Mesothelial cell of epicardium (in vitro differentiated cells): ENCODE measurements at regions not wholly inside any gene's neighbourhood (a gene's known extent, or its start where the extent isn't known, plus 50 kb on each side); places are given as distances from the start of the nearest gene placed in this dataset.
A peak's percentile ranks its signal among the peaks of the same experiment; 100 is the strongest.

ENCODE experiments used
- DNase-seq, 2 experiments: peaks; one replicate each; pipeline ENCODE4 v3.0.0; 2021; ENCODE audit warnings: low spot score in 2 of 2; ENCODE audit not compliant: unreplicated experiment in 2 of 2
- H3K27ac Mint-ChIP-seq: 2 replicates; pipeline ENCODE4 v1.8.0; 2021; ENCODE audit warnings: mixed read lengths
- H3K27me3 Mint-ChIP-seq: 2 replicates; pipeline ENCODE4 v1.8.0; 2021; ENCODE audit warnings: low read depth, mixed read lengths
- H3K36me3 Mint-ChIP-seq: 2 replicates; pipeline ENCODE4 v1.8.0; 2021; ENCODE audit warnings: mixed read lengths
- H3K4me1 Mint-ChIP-seq: 2 replicates; pipeline ENCODE4 v1.8.0; 2021; ENCODE audit warnings: mixed read lengths
- H3K4me3 Mint-ChIP-seq: 2 replicates; pipeline ENCODE4 v1.8.0; 2021; ENCODE audit warnings: mild to moderate bottlenecking, moderate library complexity, mixed read lengths
- H3K9me3 Mint-ChIP-seq: 2 replicates; pipeline ENCODE4 v1.8.0; 2021; ENCODE audit warnings: mixed read lengths
- CTCF ChIP-seq: fragments of 200-600 bp; sonication (generic); IDR thresholded peaks from one replicate; pipeline ENCODE4 v1.5.0; 2021; ENCODE audit warnings: antibody characterized with exemption; ENCODE audit not compliant: unreplicated experiment

- TF ChIP-seq CTCF: no peak
- no peak overlapping the region for H3K27ac Mint-ChIP-seq
- peaks cover 20% of the 10 kb centered on the region for H3K4me1 Mint-ChIP-seq
- no peaks in the 10 kb centered on the region for H3K9me3 Mint-ChIP-seq
- no peaks in the 10 kb centered on the region for H3K27me3 Mint-ChIP-seq
- DNase-seq: no peak
- H3K36me3 Mint-ChIP-seq: no peaks in the 10 kb centered on the region
- no peak overlapping the region for H3K4me3 Mint-ChIP-seq
Measured at GRCh38 chr7:136143271-136143670, 166.1 kb upstream of the MTPN start.

- TF ChIP-seq CTCF: no peak
- Mint-ChIP-seq H3K4me1 (peaks cover 20% of the 10 kb centered on the region), H3K36me3 (no peaks in the 10 kb centered on the region), H3K9me3 (no peaks in the 10 kb centered on the region), H3K27ac (no peak overlapping the region), H3K27me3 (no peaks in the 10 kb centered on the region), H3K4me3 (no peak overlapping the region)
- no peak for DNase-seq
Measured at GRCh38 chr7:136142583-136142982, 165.4 kb upstream of the MTPN start.

- Mint-ChIP-seq H3K27me3 (no peaks in the 10 kb centered on the region), H3K4me1 (peaks cover 20% of the 10 kb centered on the region), H3K27ac (no peak overlapping the region), H3K36me3 (no peaks in the 10 kb centered on the region), H3K9me3 (no peaks in the 10 kb centered on the region), H3K4me3 (no peak overlapping the region)
- no peak for TF ChIP-seq CTCF
- no peak for DNase-seq
Measured at GRCh38 chr7:136140469-136140868, 163.3 kb upstream of the MTPN start.

- Mint-ChIP-seq H3K36me3 (no peaks in the 10 kb centered on the region), H3K9me3 (no peaks in the 10 kb centered on the region), H3K27ac (peak overlapping the region; percentile 0), H3K27me3 (no peaks in the 10 kb centered on the region), H3K4me1 (peaks cover 24% of the 10 kb centered on the region), H3K4me3 (no peak overlapping the region)
- TF ChIP-seq CTCF: no peak
- DNase-seq: no peak
Measured at GRCh38 chr7:136139417-136139816, 162.3 kb upstream of the MTPN start.

GRCh38 chr7:136138991-136139390, 161.8 kb upstream of the MTPN start:
- Mint-ChIP-seq H3K27me3 (no peaks in the 10 kb centered on the region), H3K9me3 (no peaks in the 10 kb centered on the region), H3K27ac (no peak overlapping the region), H3K36me3 (no peaks in the 10 kb centered on the region), H3K4me3 (no peak overlapping the region), H3K4me1 (peaks cover 28% of the 10 kb centered on the region)
- TF ChIP-seq CTCF: no peak
- DNase-seq: no peak

GRCh38 chr7:136136906-136137454, 159.8 kb upstream of the MTPN start:
- Mint-ChIP-seq H3K36me3 (no peaks in the 10 kb centered on the region), H3K27me3 (no peaks in the 10 kb centered on the region), H3K9me3 (no peaks in the 10 kb centered on the region), H3K4me3 (no peak overlapping the region), H3K27ac (no peak overlapping the region), H3K4me1 (peaks cover 37% of the 10 kb centered on the region)
- DNase-seq: no peak
- TF ChIP-seq CTCF: no peak
